ENCODE measurements at regions not wholly inside any gene's neighbourhood (a gene's known extent, or its start where the extent isn't known, plus 50 kb on each side); places are given as distances from the start of the nearest gene placed in this dataset.

DNA sequence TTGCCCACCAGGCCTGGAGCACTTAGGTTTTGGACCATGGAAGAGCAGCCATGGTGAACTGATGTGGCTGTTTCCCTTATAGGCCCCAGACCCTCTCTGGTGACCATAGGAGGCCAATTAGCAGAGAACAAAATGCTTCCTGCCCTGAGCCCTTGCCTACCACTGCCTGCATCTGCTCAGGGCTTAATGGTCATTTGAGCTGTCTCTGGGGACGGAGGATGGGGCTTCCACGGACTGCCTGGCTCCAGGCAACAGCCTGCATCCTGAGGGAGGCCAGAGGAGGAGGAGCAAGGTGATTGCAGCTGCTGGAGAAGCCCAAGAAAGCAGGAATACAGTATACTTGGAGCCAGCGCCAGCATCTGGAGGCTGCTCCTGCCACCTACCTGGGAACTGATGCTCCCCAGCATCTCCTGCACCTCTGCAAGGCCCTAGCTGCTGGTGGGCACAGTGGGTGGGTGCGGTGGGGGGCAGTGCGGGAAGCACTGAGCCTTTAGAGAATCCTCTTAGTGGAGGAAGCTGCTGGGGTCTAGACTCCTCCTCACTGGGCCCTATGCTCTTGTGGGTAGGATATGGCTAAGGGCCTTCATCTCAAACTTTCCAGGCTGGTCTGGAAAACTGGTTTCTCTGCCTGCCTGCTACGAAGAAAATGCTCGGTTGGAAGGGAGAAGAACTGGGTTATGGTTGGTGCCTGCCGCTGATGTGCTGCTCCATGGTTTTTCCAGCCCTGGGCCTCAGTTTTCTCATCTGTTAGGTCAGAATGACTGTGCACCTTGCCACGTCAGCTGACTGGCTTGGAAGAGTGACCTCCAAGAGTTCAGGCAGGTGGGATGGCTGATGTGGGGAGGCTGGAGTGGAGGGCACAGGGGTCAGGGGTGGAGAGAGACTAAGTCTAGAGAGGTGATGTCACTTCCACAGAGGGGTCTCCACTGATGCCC is 158.8 kb upstream of the PJA1 start:
- Histone ChIP-seq H3K4me3 (no peak overlapping the region), H3K36me3 (no peaks in the 10 kb centered on the region), H3K27me3 (no peaks in the 10 kb centered on the region), H3K27ac (no peak overlapping the region), H3K4me1 (no peaks in the 10 kb centered on the region), H3K9me3 (no peaks in the 10 kb centered on the region)
- TF ChIP-seq, protein P1, sequence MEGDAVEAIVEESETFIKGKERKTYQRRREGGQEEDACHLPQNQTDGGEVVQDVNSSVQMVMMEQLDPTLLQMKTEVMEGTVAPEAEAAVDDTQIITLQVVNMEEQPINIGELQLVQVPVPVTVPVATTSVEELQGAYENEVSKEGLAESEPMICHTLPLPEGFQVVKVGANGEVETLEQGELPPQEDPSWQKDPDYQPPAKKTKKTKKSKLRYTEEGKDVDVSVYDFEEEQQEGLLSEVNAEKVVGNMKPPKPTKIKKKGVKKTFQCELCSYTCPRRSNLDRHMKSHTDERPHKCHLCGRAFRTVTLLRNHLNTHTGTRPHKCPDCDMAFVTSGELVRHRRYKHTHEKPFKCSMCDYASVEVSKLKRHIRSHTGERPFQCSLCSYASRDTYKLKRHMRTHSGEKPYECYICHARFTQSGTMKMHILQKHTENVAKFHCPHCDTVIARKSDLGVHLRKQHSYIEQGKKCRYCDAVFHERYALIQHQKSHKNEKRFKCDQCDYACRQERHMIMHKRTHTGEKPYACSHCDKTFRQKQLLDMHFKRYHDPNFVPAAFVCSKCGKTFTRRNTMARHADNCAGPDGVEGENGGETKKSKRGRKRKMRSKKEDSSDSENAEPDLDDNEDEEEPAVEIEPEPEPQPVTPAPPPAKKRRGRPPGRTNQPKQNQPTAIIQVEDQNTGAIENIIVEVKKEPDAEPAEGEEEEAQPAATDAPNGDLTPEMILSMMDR (IDR thresholded peaks at IDR 0.05) = no peak
- TF ChIP-seq POLR2AphosphoS5 (IDR thresholded peaks at IDR 0.05) (no peak), POLR2A (IDR thresholded peaks at IDR 0.05) (no peak), EP300 (IDR thresholded peaks at IDR 0.05) (no peak)
- ATAC-seq (ENCODE audit: low FRiP score in 2 of 2) (no peak), DNase-seq (no peak)
- 80% methylated on average over 9 of the region's 9 CpGs; no CpG with 5 or more reads in 1 of the 2 donors for WGBS, 2 donors

DNA sequence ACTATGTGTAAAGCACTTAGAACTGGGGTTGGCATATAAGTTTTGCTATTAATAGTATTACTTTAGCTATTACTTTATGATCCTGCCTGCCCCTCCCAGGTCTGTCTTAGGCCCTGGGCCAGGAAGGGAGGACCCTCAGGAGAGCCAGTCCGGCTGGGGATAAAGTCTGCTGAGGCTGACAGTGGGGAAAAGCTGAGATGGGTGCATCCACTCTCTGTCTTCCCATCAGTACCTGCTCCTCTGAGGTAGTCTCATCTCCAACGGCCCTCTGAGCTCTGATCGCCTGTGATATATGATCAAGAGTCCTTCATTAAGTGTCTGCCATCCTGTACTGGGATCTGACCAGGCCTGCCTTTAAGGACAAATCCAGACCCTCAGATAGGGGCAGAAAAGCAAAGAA is 156.5 kb upstream of the PJA1 start:
- no peaks in the 10 kb centered on the region for H3K9me3 ChIP-seq
- no peak overlapping the region for H3K4me3 ChIP-seq
- no peak overlapping the region for H3K27ac ChIP-seq
- H3K36me3 ChIP-seq = no peaks in the 10 kb centered on the region
- TF ChIP-seq POLR2A (IDR thresholded peaks at IDR 0.05) (no peak), POLR2AphosphoS5 (IDR thresholded peaks at IDR 0.05) (no peak), EP300 (IDR thresholded peaks at IDR 0.05) (no peak)
- TF ChIP-seq, protein P1 (IDR thresholded peaks at IDR 0.05) = no peak
- DNase-seq (no peak), ATAC-seq (ENCODE audit: low FRiP score in 2 of 2) (no peak)
- no peaks in the 10 kb centered on the region for H3K27me3 ChIP-seq
- H3K4me1 ChIP-seq = no peaks in the 10 kb centered on the region
- 69% methylated on average over 3 of the region's 3 CpGs; no CpG with 5 or more reads in 1 of the 2 donors for WGBS, 2 donors

DNA sequence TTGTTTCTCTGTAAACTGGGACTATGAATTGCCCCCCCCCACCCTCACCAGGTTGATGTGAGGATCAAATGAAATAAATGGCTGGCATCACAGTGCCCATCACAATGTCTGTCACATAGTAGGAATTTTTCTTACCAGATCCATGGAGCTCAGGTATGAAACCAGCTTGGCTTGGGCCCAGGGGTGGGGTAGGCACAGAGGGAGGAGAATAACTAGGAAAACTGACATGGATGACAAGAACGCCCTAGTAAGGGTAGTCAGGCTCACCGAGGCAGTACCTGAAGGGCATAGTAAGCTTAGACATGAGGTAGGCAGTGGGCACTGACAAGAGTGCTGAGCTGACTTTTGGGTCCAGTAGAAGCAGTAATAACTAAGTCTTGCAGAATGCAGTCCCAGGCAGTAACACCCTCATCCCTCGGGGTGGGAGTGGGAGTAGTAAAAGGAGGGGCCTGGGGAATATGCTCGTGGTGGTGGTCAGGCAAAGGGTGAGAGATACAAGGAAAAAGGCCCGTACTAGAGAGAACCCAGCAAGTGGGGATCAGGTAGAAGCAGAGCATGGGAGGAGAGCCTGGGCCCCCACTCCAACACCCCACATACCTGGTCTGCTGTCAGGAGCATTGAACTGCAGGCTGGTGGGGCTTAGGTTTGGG is 155.9 kb upstream of the PJA1 start:
- no peaks in the 10 kb centered on the region for H3K4me1 ChIP-seq
- no peak for ATAC-seq (ENCODE audit: low FRiP score in 2 of 2)
- no peak overlapping the region for H3K4me3 ChIP-seq
- DNase-seq = no peak
- TF ChIP-seq POLR2A (IDR thresholded peaks at IDR 0.05) (no peak), POLR2AphosphoS5 (IDR thresholded peaks at IDR 0.05) (no peak), EP300 (IDR thresholded peaks at IDR 0.05) (no peak)
- TF ChIP-seq, protein P1 (IDR thresholded peaks at IDR 0.05) = no peak
- WGBS, 2 donors = 69 to 87% methylated on average over 5 of the region's 5 CpGs
- H3K36me3 ChIP-seq = no peaks in the 10 kb centered on the region
- H3K9me3 ChIP-seq = no peaks in the 10 kb centered on the region
- H3K27ac ChIP-seq = no peak overlapping the region
- no peaks in the 10 kb centered on the region for H3K27me3 ChIP-seq

DNA sequence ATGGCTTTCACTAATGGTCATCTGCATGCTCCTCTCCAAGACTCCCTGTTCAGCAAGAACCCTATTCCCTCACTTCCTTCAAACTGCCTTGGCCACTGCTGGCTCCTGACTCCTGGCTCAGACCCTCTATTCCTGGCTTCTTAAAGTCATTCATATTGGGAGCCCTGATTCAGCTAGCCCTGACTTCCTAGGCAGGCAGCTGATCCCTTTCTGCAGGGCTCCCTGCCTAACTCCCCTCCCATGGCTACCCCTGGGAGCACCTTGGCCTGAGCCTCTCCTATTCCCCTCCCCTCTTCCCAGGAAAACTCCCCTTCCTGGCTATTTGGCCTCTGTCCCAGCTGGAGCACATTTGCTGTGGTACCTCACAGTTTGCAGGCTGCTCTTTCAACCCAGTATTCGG is 154.9 kb upstream of the PJA1 start:
- Histone ChIP-seq H3K4me1 (no peaks in the 10 kb centered on the region), H3K4me3 (no peak overlapping the region), H3K36me3 (no peaks in the 10 kb centered on the region), H3K27me3 (no peaks in the 10 kb centered on the region), H3K27ac (no peak overlapping the region), H3K9me3 (no peaks in the 10 kb centered on the region)
- no peak for DNase-seq
- TF ChIP-seq POLR2A (IDR thresholded peaks at IDR 0.05) = no peak
- no peak for TF ChIP-seq POLR2AphosphoS5 (IDR thresholded peaks at IDR 0.05)
- TF ChIP-seq EP300 (IDR thresholded peaks at IDR 0.05) = no peak
- TF ChIP-seq, protein P1 (IDR thresholded peaks at IDR 0.05) = no peak
- no peak for ATAC-seq (ENCODE audit: low FRiP score in 2 of 2)
- WGBS, 2 donors = 50 to 67% methylated on average over 1 of the region's 1 CpG

Data from upper lobe of left lung (tissue), 6 donors.